ENCODE measurements at regions not wholly inside any gene's neighbourhood (a gene's known extent, or its start where the extent isn't known, plus 50 kb on each side); places are given as distances from the start of the nearest gene placed in this dataset.

GRCh38 chr10:120984221-120984620, 133.1 kb downstream of the WDR11 start:
- TF ChIP-seq, protein P1, sequence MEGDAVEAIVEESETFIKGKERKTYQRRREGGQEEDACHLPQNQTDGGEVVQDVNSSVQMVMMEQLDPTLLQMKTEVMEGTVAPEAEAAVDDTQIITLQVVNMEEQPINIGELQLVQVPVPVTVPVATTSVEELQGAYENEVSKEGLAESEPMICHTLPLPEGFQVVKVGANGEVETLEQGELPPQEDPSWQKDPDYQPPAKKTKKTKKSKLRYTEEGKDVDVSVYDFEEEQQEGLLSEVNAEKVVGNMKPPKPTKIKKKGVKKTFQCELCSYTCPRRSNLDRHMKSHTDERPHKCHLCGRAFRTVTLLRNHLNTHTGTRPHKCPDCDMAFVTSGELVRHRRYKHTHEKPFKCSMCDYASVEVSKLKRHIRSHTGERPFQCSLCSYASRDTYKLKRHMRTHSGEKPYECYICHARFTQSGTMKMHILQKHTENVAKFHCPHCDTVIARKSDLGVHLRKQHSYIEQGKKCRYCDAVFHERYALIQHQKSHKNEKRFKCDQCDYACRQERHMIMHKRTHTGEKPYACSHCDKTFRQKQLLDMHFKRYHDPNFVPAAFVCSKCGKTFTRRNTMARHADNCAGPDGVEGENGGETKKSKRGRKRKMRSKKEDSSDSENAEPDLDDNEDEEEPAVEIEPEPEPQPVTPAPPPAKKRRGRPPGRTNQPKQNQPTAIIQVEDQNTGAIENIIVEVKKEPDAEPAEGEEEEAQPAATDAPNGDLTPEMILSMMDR (IDR thresholded peaks at IDR 0.05 in 8 of 11, conservative IDR thresholded peaks at IDR 0.05 in 3 of 11): no peak
- TF ChIP-seq POLR2A (IDR thresholded peaks at IDR 0.05): no peak
- no peak for TF ChIP-seq POLR2AphosphoS5 (IDR thresholded peaks at IDR 0.05)
